GM19324 (cell line): ENCODE measurements at regions not wholly inside any gene's neighbourhood (a gene's known extent, or its start where the extent isn't known, plus 50 kb on each side); places are given as distances from the start of the nearest gene placed in this dataset.

Experiments used
- ATAC-seq: cut with Tn5 transposase; IDR thresholded peaks from one replicate; pipeline ENCODE4 v1.9.1; 2021; ENCODE audit warnings: mild to moderate bottlenecking, moderate library complexity; ENCODE audit not compliant: unreplicated experiment, low FRiP score

GRCh38 chr16:82363026-82363816, 193.2 kb upstream of the MPHOSPH6 start:
- no peak for ATAC-seq

- ATAC-seq: no peak
These were observed 191.9 kb upstream of the MPHOSPH6 start for GRCh38 chr16:82361885-82362284.

- ATAC-seq: no peak
These were observed 190.2 kb upstream of the MPHOSPH6 start for GRCh38 chr16:82360024-82360783.

DNA sequence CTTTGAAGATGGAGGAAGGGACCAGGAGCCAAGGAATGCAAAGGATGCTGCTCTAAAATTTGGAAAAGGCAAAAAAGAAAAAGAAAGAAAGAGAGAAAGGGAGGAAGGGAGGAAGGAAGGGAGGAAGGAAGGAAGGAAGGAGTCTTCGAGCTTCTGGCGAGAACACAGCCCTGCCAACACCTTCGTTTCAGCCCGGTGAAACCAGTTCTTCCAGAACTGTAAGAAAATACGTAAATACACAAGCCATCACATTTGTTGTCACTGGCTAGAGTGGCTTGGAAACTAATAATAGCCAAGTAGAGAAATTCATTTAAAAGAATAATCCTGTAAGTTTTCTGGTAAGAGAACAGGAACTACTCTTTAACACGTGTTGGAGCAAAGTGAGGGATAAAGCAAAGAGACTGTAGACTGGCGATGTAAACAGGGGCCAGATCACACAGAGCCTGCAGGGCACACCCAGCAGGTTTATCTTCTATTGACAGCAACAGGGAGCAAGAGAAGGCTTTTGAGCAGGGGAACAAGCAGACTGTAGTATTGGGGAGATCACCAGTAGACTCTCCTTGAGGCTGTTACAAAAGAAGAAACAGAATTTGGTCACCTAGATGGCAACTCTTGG, 188.7 kb upstream of the MPHOSPH6 start:
- ATAC-seq: no peak

- no peak for ATAC-seq
These were observed 188.1 kb upstream of the MPHOSPH6 start for GRCh38 chr16:82358161-82358560.

DNA sequence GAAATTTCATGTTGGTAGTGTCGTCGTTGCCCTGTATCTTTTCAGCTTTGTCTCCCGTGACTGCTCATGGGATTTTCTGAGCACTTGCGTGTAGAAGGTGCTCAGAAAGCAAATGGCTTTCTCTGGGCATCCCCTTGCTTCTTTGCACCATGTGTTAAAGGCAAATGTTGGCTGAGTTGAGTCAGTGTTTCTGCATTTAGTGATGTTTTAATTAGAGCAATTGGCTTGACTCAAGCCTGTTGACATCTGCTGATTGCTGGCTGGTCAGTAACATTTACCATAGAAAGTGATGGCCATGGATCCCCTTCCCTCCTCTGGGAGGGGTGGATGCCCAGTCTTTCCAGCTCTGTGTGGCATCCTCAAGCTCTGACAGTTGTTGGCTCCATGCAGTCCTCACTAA, 187.2 kb upstream of the MPHOSPH6 start:
- ATAC-seq: no peak

- no peak for ATAC-seq
These were observed 180.5 kb upstream of the MPHOSPH6 start for GRCh38 chr16:82350560-82350959.

GRCh38 chr16:82345318-82345717, 175.3 kb upstream of the MPHOSPH6 start:
- ATAC-seq: no peak

GRCh38 chr16:82344157-82344556, 174.1 kb upstream of the MPHOSPH6 start:
- no peak for ATAC-seq

- no peak for ATAC-seq
These were observed 171.2 kb upstream of the MPHOSPH6 start for GRCh38 chr16:82341146-82341669.

GRCh38 chr16:82340531-82340930, 170.5 kb upstream of the MPHOSPH6 start:
- ATAC-seq: no peak

GRCh38 chr16:82337355-82337754, 167.3 kb upstream of the MPHOSPH6 start:
- ATAC-seq: no peak

GRCh38 chr16:82331974-82332750, 162.1 kb upstream of the MPHOSPH6 start:
- ATAC-seq: no peak

DNA sequence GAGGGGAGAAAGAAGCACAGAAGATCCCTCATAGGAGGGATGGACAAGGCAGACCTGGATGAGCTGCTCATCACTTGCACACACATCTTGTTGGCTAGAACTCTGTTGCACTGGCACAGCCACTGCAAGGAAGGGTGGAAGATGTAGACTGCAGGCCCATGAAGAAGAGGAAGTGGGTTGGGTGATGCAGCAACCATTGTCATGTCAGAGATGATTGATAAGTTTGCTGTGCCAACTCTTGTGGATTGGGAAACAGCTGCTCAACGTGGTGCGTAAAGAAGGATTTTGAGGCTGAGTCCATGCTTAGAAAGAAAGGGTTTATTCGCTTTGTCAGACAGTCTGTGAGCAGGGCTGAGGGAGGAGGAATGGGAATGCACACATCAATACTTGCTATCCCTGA, 161.4 kb upstream of the MPHOSPH6 start:
- ATAC-seq: no peak

- ATAC-seq: no peak
These were observed 159.6 kb upstream of the MPHOSPH6 start for GRCh38 chr16:82329504-82330192.

DNA sequence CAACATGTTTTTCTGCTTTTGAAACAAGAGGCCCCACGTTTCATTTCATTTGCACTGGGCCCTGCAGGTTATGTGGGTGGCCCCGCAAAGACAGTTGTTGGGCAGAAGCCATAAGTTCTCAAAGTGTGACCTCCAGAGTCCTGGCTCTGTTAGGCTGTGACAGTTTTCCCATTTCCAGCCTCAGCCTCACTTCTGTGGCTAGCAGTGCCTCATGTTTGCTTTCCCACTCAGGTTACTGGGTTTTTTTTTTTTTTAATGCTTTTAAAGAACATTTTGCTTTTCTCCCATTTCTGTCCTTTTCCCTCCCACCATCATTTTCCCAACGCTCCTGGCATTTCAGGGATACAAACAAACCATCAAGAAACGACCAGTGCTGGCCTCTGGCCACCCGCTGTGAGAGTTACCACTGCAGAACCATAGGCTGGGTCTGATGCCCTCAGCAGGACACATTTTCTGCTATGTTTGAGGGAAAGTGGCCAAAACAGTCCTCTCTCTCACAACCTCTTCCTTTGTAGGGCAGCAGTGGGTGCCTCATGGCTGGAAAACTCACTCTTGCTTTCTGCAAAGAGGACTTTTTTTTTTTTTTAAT, 159.0 kb upstream of the MPHOSPH6 start:
- no peak for ATAC-seq

- no peak for ATAC-seq
These were observed 153.1 kb upstream of the MPHOSPH6 start for GRCh38 chr16:82323171-82323570.

- ATAC-seq: no peak
These were observed 152.2 kb upstream of the MPHOSPH6 start for GRCh38 chr16:82322177-82322576.

DNA sequence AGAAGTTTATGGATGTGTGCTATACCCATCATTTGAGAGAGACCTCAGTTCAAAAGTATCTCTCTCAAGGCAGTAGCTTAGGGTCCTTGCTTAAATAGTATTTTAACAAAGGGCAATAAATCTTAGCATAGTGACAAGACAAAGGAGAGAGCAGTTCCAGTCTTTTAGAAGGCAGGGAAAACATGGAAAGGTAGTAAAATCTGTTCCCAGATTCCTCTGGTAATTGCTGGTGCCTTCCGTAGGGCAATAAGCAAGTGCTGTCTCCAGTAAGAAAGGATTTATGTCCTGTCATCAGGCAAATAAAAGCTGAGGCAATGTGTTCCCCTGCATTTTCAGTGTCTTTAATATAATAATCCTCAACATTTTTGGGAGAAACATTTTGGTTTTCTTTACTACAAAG, 149.0 kb upstream of the MPHOSPH6 start:
- ATAC-seq: no peak
